ENCODE measurements at regions not wholly inside any gene's neighbourhood (a gene's known extent, or its start where the extent isn't known, plus 50 kb on each side); places are given as distances from the start of the nearest gene placed in this dataset.

GRCh38 chr12:111160350-111161241 lies 208.3 kb downstream of the PHETA1 start:
- Histone ChIP-seq H3K27me3 (ENCODE audit: control insufficient read depth, insufficient read depth, low read length) (no peaks in the 10 kb centered on the region), H3K4me3 (ENCODE audit: low read depth, low read length) (no peak overlapping the region), H3K36me3 (ENCODE audit: control insufficient read depth, insufficient read depth, low read length) (no peaks in the 10 kb centered on the region)
- FAIRE-seq (no peak), DNase-seq (ENCODE audit: low read depth) (no peak)
- no peak for TF ChIP-seq CTCF (IDR thresholded peaks at IDR 0.05; ENCODE audit: insufficient read depth, low read length, severe bottlenecking)

DNA sequence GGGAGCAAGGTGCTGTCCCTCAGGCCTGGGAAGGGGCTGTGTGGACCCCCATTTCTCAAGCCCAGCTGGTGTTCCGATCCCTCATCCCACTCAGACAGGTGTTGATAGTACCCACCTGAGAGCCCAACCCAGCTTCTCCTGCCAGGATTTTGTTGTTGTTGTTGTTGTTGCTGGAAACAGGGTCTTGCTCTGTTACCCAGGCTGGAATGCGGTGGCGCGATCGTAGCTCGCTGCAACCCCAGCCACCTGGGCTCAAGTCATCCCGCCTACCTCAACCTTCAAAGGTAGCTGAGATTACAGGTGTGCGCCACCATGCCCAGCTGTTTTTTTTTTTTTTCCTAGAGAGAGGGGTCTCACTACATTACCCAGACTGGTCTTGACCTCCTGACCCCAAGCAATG lies 209.9 kb downstream of the PHETA1 start:
- H3K36me3 ChIP-seq (ENCODE audit: control insufficient read depth, insufficient read depth, low read length), result no peaks in the 10 kb centered on the region
- no peak for TF ChIP-seq CTCF (IDR thresholded peaks at IDR 0.05; ENCODE audit: insufficient read depth, low read length, severe bottlenecking)
- H3K27me3 ChIP-seq (ENCODE audit: control insufficient read depth, insufficient read depth, low read length), result no peaks in the 10 kb centered on the region
- no peak overlapping the region for H3K4me3 ChIP-seq (ENCODE audit: low read depth, low read length)
- no peak for DNase-seq (ENCODE audit: low read depth)
- no peak for FAIRE-seq

DNA sequence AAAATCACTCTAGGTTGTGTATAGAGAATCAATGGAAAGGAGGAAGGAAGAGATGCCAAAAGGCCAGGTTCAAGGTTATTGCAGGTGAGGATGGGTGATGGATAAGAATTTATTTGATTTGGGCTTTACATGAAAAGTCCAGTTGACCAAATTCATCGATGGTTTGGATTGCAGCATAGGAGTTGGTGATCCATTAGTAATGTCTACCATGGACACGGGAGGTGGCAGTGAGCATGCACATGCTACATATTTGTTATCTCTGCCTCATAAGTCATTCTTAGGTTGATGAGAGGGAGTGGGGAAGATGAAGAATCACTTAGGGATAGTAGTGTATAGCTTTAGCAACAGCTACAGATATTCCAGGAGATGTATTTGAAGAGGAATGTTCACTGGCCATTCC lies 211.4 kb downstream of the PHETA1 start:
- no peaks in the 10 kb centered on the region for H3K27me3 ChIP-seq (ENCODE audit: control insufficient read depth, insufficient read depth, low read length)
- no peak overlapping the region for H3K4me3 ChIP-seq (ENCODE audit: low read depth, low read length)
- no peaks in the 10 kb centered on the region for H3K36me3 ChIP-seq (ENCODE audit: control insufficient read depth, insufficient read depth, low read length)
- TF ChIP-seq CTCF (IDR thresholded peaks at IDR 0.05; ENCODE audit: insufficient read depth, low read length, severe bottlenecking), result no peak
- peak; percentile 47 for FAIRE-seq
- no peak for DNase-seq (ENCODE audit: low read depth)

GRCh38 chr12:111156304-111156703 lies 212.6 kb downstream of the PHETA1 start:
- DNase-seq (ENCODE audit: low read depth) (peak; percentile 51), FAIRE-seq (peak; percentile 79)
- Histone ChIP-seq H3K36me3 (ENCODE audit: control insufficient read depth, insufficient read depth, low read length) (no peaks in the 10 kb centered on the region), H3K4me3 (ENCODE audit: low read depth, low read length) (no peak overlapping the region), H3K27me3 (ENCODE audit: control insufficient read depth, insufficient read depth, low read length) (no peaks in the 10 kb centered on the region)
- peak; percentile 15 for TF ChIP-seq CTCF (IDR thresholded peaks at IDR 0.05; ENCODE audit: insufficient read depth, low read length, severe bottlenecking)

DNA sequence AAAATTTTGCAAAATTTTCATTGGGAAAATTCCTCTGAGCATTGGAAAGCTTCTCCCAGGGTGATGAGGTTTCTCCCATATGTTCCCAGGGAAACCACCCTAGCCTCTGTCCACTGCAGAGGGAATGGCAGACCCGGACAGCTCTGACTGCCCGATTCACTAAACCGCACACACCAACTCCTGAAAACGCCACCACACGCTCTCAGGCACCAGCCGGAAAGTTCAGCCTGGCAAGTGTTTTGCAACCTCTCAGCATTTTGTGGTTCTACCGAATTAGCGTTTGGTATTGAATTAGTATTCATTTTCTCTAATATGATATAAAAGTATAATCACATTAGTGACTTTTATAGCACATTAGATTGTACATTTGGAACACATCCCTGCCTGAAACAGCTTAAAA lies 213.4 kb downstream of the PHETA1 start:
- Histone ChIP-seq H3K27me3 (ENCODE audit: control insufficient read depth, insufficient read depth, low read length) (no peaks in the 10 kb centered on the region), H3K4me3 (ENCODE audit: low read depth, low read length) (no peak overlapping the region), H3K36me3 (ENCODE audit: control insufficient read depth, insufficient read depth, low read length) (no peaks in the 10 kb centered on the region)
- DNase-seq (ENCODE audit: low read depth) (no peak), FAIRE-seq (no peak)
- TF ChIP-seq CTCF (IDR thresholded peaks at IDR 0.05; ENCODE audit: insufficient read depth, low read length, severe bottlenecking), result no peak

GRCh38 chr12:111155020-111155419 lies 213.9 kb downstream of the PHETA1 start:
- no peak for TF ChIP-seq CTCF (IDR thresholded peaks at IDR 0.05; ENCODE audit: insufficient read depth, low read length, severe bottlenecking)
- no peak for FAIRE-seq
- Histone ChIP-seq H3K36me3 (ENCODE audit: control insufficient read depth, insufficient read depth, low read length) (no peaks in the 10 kb centered on the region), H3K27me3 (ENCODE audit: control insufficient read depth, insufficient read depth, low read length) (no peaks in the 10 kb centered on the region), H3K4me3 (ENCODE audit: low read depth, low read length) (no peak overlapping the region)
- no peak for DNase-seq (ENCODE audit: low read depth)

All from bronchial epithelial cell (primary cell).